ENCODE measurements at regions not wholly inside any gene's neighbourhood (a gene's known extent, or its start where the extent isn't known, plus 50 kb on each side); places are given as distances from the start of the nearest gene placed in this dataset.

- no peak for FAIRE-seq
- H3K9me3 ChIP-seq (ENCODE audit: insufficient read depth in 2 of 2, low read depth in 1 of 2, low read length in 1 of 2), result peaks cover 37 to 68% of the 10 kb centered on the region in 2 experiments
- ChIA-PET POLR2A (ENCODE audit: partially characterized antibody) (no interaction called here), CTCF (ENCODE audit: partially characterized antibody) (no interaction called here)
- no peak overlapping the region for H3K14ac ChIP-seq (ENCODE audit: insufficient read length)
- no peaks in the 10 kb centered on the region for H3K27me3 ChIP-seq (replicated peaks in 1 of 4; ENCODE audit: control insufficient read depth in 3 of 4, extremely low read depth in 1 of 4, insufficient read depth in 3 of 4, low read length in 3 of 4)
- H2AK5ac ChIP-seq (ENCODE audit: low read depth, low read length), result no peak overlapping the region
- no peak overlapping the region for H3K56ac ChIP-seq (replicated peaks; ENCODE audit: insufficient read length, low read depth, low read length)
- H3K79me1 ChIP-seq (ENCODE audit: low read depth, low read length), result no peaks in the 10 kb centered on the region
- no peaks in the 10 kb centered on the region for H4K20me1 ChIP-seq (replicated peaks in 1 of 2; ENCODE audit: control insufficient read depth in 1 of 2, insufficient read depth in 2 of 2, low read length in 2 of 2)
- no peaks in the 10 kb centered on the region for H3K36me3 ChIP-seq (ENCODE audit: control insufficient read depth in 2 of 4, insufficient read depth in 4 of 4, low read length in 3 of 4)
- no peak overlapping the region for H2BK5ac ChIP-seq (ENCODE audit: low read depth, low read length)
- no peak overlapping the region for H2AFZ ChIP-seq (ENCODE audit: low read length)
- H3K27ac ChIP-seq (ENCODE audit: low read depth, low read length), result no peak overlapping the region
- H2BK12ac ChIP-seq (ENCODE audit: low read depth, low read length), result no peak overlapping the region
- H3K4me2 ChIP-seq (ENCODE audit: insufficient read depth in 1 of 2, low read depth in 2 of 2, low read length in 2 of 2), result no peak overlapping the region
- H3K9ac ChIP-seq (replicated peaks in 1 of 4; ENCODE audit: extremely low read depth in 1 of 4, low read depth in 3 of 4, low read length in 3 of 4), result no peak overlapping the region
- no peaks in the 10 kb centered on the region for H3K4me1 ChIP-seq (replicated peaks in 1 of 4; ENCODE audit: control insufficient read depth in 3 of 4, insufficient read depth in 4 of 4, low read length in 3 of 4)
- no peak overlapping the region for H2BK120ac ChIP-seq (replicated peaks; ENCODE audit: low read depth, low read length)
- no peak for DNase-seq (ENCODE audit: low read depth in 1 of 2, low spot score in 2 of 2)
- H3K23me2 ChIP-seq (ENCODE audit: low read depth, low read length), result no peaks in the 10 kb centered on the region
- no peak overlapping the region for H2BK20ac ChIP-seq (ENCODE audit: low read length)
- 84% methylated on average over 41 of the region's 44 CpGs; no CpG with 5 or more reads in 1 of the 2 experiments for WGBS, 2 experiments (ENCODE audit: extremely low coverage in 1 of 2, insufficient coverage in 1 of 2, insufficient read length in 1 of 2, insufficient replicate concordance in 2 of 2, low coverage in 1 of 2, low lambda C conversion rate in 2 of 2, missing lambda C conversion rate in 1 of 2)
- no peak overlapping the region for H4K91ac ChIP-seq (replicated peaks; ENCODE audit: insufficient read length, low read length)
- no peak overlapping the region for H4K8ac ChIP-seq (ENCODE audit: extremely low read depth, insufficient read depth, low read length)
- no peaks in the 10 kb centered on the region for H3K79me2 ChIP-seq (ENCODE audit: control insufficient read depth in 1 of 2, insufficient read depth in 2 of 2, low read length in 2 of 2)
- H3K4me3 ChIP-seq (ENCODE audit: extremely low read depth in 1 of 4, insufficient read depth in 2 of 4, low read depth in 3 of 4, low read length in 4 of 4), result no peak overlapping the region
- H3K23ac ChIP-seq (ENCODE audit: insufficient read length), result no peak overlapping the region
- no peak overlapping the region for H3K4ac ChIP-seq (replicated peaks; ENCODE audit: insufficient read length, low read depth, low read length)
- no peak overlapping the region for H2BK15ac ChIP-seq (ENCODE audit: low read length)
- H4K5ac ChIP-seq (ENCODE audit: insufficient read length, low read depth, low read length), result no peak overlapping the region
- no peak overlapping the region for H3K18ac ChIP-seq (ENCODE audit: extremely low read depth, low read length)
- TF ChIP-seq TAF1 (IDR thresholded peaks at IDR 0.05; ENCODE audit: low read depth, low read length) (no peak), EP300 (IDR thresholded peaks at IDR 0.05; ENCODE audit: borderline replicate concordance in 1 of 2, low read depth in 2 of 2, low read length in 2 of 2) (no peak), E2F6 (IDR thresholded peaks at IDR 0.05) (no peak), CREB1 (IDR thresholded peaks at IDR 0.05) (no peak), CEBPB (IDR thresholded peaks at IDR 0.05; ENCODE audit: low read depth, low read length) (no peak), GTF2F1 (IDR thresholded peaks at IDR 0.05; ENCODE audit: borderline replicate concordance, low read depth, low read length) (no peak), POLR2A (IDR thresholded peaks at IDR 0.05; ENCODE audit: control extremely low read depth in 1 of 2, low read depth in 2 of 2, low read length in 2 of 2) (no peak), NANOG (IDR thresholded peaks at IDR 0.05; ENCODE audit: insufficient read depth, low read depth, low read length, poor library complexity, severe bottlenecking) (no peak), SRF (IDR thresholded peaks at IDR 0.05; ENCODE audit: low read depth, low read length) (no peak), TCF12 (IDR thresholded peaks at IDR 0.05; ENCODE audit: low read depth, low read length) (no peak), ATF3 (IDR thresholded peaks at IDR 0.05; ENCODE audit: insufficient read depth, low read depth, low read length) (no peak), TBP (IDR thresholded peaks at IDR 0.05; ENCODE audit: low read depth, low read length) (no peak), TAF7 (optimal IDR thresholded peaks at IDR 0.05; ENCODE audit: borderline replicate concordance, low read depth, low read length) (no peak)
These were observed 331.9 kb upstream of the NUPR2 start for GRCh38 chr7:56447864-56448693.

Data from H1 (cell line).